SK-N-SH treated with all-trans-retinoic acid at 6 μM for 48 hours (cell line): ENCODE measurements at regions not wholly inside any gene's neighbourhood (a gene's known extent, or its start where the extent isn't known, plus 50 kb on each side); places are given as distances from the start of the nearest gene placed in this dataset.

Source experiments
- ARNTL ChIP-seq: fragments of 450-650 bp; formaldehyde crosslinking; IDR thresholded peaks from 2 replicates; pipeline ENCODE4 v1.5.0; 2020; ENCODE audit warnings: low read depth, mild to moderate bottlenecking, moderate library complexity, borderline replicate concordance
- CSDC2 ChIP-seq: fragments of 250-450 bp; sonication (Bioruptor Pico); IDR thresholded peaks from 2 replicates; pipeline ENCODE4 v1.5.0; 2020; ENCODE audit warnings: mild to moderate bottlenecking, moderate library complexity
- ISL1 ChIP-seq: fragments of 250-450 bp; sonication (Bioruptor Pico); IDR thresholded peaks from 2 replicates; pipeline ENCODE4 v2.1.2; 2022; ENCODE audit warnings: mild to moderate bottlenecking, moderate library complexity
- OSR1 ChIP-seq: fragments of 250-450 bp; sonication (Bioruptor Pico); IDR thresholded peaks from 2 replicates; pipeline ENCODE4 v1.8.0; 2022; ENCODE audit warnings: moderate library complexity, mild to moderate bottlenecking, inconsistent platforms
- PATZ1 ChIP-seq: fragments of 250-450 bp; sonication (Bioruptor Pico); IDR thresholded peaks from 2 replicates; pipeline ENCODE4 v1.8.0; 2020; ENCODE audit warnings: mild to moderate bottlenecking, moderate library complexity, borderline replicate concordance
- RARB ChIP-seq: fragments of 250-450 bp; sonication (Bioruptor Pico); IDR thresholded peaks from 2 replicates; pipeline ENCODE4 v1.8.0; 2021; ENCODE audit warnings: mild to moderate bottlenecking, moderate library complexity
- TCF4 ChIP-seq: fragments of 250-450 bp; sonication (Bioruptor Pico); IDR thresholded peaks from 2 replicates; pipeline ENCODE4 v1.8.0; 2021; ENCODE audit warnings: mild to moderate bottlenecking, moderate library complexity, borderline replicate concordance
- TOX ChIP-seq: fragments of 250-450 bp; sonication (Bioruptor Pico); IDR thresholded peaks from 2 replicates; pipeline ENCODE4 v1.8.0; 2021; ENCODE audit warnings: mild to moderate bottlenecking, moderate library complexity, borderline replicate concordance
- ZC3H10 ChIP-seq: fragments of 250-450 bp; sonication (Bioruptor Pico); IDR thresholded peaks from 2 replicates; pipeline ENCODE4 v1.5.1; 2021; ENCODE audit warnings: mild to moderate bottlenecking, moderate library complexity
- ZFP3 ChIP-seq: fragments of 250-450 bp; sonication (Bioruptor Pico); IDR thresholded peaks from 2 replicates; pipeline ENCODE4 v1.5.0; 2020; ENCODE audit warnings: mild to moderate bottlenecking, moderate library complexity
- ZFP30 ChIP-seq: fragments of 450-650 bp; formaldehyde crosslinking; IDR thresholded peaks from 2 replicates; pipeline ENCODE4 v1.5.0; 2022; ENCODE audit warnings: mild to moderate bottlenecking, moderate library complexity
- ZNF70 ChIP-seq: fragments of 450-650 bp; formaldehyde crosslinking; IDR thresholded peaks from 2 replicates; pipeline ENCODE4 v1.5.0; 2020; ENCODE audit warnings: mild to moderate bottlenecking, moderate library complexity
- TF ChIP-seq, protein P1 (sequence below): fragments of 250-450 bp; sonication (Bioruptor Pico); IDR thresholded peaks from 2 replicates; pipeline ENCODE4 v1.5.1; 2020; ENCODE audit warnings: low read depth, mild to moderate bottlenecking, moderate library complexity
- TF ChIP-seq, protein P2 (sequence below): fragments of 250-450 bp; sonication (Bioruptor Pico); IDR thresholded peaks from 2 replicates; pipeline ENCODE4 v1.5.0; 2020; ENCODE audit warnings: mild to moderate bottlenecking, moderate library complexity

- no peak for TF ChIP-seq ZC3H10 (CRISPR knock-in tag)
- TF ChIP-seq, protein P1, sequence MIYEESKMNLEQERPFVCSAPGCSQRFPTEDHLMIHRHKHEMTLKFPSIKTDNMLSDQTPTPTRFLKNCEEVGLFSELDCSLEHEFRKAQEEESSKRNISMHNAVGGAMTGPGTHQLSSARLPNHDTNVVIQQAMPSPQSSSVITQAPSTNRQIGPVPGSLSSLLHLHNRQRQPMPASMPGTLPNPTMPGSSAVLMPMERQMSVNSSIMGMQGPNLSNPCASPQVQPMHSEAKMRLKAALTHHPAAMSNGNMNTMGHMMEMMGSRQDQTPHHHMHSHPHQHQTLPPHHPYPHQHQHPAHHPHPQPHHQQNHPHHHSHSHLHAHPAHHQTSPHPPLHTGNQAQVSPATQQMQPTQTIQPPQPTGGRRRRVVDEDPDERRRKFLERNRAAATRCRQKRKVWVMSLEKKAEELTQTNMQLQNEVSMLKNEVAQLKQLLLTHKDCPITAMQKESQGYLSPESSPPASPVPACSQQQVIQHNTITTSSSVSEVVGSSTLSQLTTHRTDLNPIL (CRISPR knock-in tag), result no peak
- TF ChIP-seq ZNF70 (CRISPR knock-in tag), result no peak
- no peak for TF ChIP-seq ISL1 (CRISPR knock-in tag)
- no peak for TF ChIP-seq PATZ1 (CRISPR knock-in tag)
- TF ChIP-seq ZFP30 (CRISPR knock-in tag), result no peak
- no peak for TF ChIP-seq TCF4 (CRISPR knock-in tag)
- no peak for TF ChIP-seq TOX
- TF ChIP-seq OSR1 (CRISPR knock-in tag), result no peak
- TF ChIP-seq, protein P2, sequence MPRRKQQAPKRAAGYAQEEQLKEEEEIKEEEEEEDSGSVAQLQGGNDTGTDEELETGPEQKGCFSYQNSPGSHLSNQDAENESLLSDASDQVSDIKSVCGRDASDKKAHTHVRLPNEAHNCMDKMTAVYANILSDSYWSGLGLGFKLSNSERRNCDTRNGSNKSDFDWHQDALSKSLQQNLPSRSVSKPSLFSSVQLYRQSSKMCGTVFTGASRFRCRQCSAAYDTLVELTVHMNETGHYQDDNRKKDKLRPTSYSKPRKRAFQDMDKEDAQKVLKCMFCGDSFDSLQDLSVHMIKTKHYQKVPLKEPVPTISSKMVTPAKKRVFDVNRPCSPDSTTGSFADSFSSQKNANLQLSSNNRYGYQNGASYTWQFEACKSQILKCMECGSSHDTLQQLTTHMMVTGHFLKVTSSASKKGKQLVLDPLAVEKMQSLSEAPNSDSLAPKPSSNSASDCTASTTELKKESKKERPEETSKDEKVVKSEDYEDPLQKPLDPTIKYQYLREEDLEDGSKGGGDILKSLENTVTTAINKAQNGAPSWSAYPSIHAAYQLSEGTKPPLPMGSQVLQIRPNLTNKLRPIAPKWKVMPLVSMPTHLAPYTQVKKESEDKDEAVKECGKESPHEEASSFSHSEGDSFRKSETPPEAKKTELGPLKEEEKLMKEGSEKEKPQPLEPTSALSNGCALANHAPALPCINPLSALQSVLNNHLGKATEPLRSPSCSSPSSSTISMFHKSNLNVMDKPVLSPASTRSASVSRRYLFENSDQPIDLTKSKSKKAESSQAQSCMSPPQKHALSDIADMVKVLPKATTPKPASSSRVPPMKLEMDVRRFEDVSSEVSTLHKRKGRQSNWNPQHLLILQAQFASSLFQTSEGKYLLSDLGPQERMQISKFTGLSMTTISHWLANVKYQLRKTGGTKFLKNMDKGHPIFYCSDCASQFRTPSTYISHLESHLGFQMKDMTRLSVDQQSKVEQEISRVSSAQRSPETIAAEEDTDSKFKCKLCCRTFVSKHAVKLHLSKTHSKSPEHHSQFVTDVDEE (CRISPR knock-in tag), result no peak
- no peak for TF ChIP-seq ZFP3
- TF ChIP-seq ARNTL (CRISPR knock-in tag), result no peak
- TF ChIP-seq RARB (CRISPR knock-in tag), result no peak
- no peak for TF ChIP-seq CSDC2 (CRISPR knock-in tag)
Measured at GRCh38 chr6:130535242-130535641, 169.4 kb downstream of the TMEM200A start.
